ENCODE measurements at regions not wholly inside any gene's neighbourhood (a gene's known extent, or its start where the extent isn't known, plus 50 kb on each side); places are given as distances from the start of the nearest gene placed in this dataset.

DNA sequence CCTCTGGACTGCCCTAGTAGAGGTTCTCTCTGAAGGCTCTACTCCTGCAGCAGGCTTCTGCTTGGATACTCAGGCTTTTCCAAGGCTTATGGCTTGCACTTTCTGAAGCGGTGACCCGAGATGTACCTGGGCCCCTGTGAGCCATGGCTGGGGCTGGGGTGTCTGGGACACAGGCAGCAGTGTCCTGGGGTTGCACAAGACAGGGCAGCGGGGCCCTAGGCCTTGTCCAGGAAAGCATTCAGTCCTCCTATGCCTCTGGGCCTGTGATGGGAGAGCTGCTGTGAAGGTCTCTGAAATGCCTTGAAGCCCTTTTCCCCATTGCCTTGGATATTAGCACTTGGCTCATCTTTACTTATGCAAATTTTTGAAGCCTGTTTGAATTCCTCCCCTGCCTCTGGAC, 192.2 kb downstream of the YTHDC2 start:
- TF ChIP-seq, protein P1, sequence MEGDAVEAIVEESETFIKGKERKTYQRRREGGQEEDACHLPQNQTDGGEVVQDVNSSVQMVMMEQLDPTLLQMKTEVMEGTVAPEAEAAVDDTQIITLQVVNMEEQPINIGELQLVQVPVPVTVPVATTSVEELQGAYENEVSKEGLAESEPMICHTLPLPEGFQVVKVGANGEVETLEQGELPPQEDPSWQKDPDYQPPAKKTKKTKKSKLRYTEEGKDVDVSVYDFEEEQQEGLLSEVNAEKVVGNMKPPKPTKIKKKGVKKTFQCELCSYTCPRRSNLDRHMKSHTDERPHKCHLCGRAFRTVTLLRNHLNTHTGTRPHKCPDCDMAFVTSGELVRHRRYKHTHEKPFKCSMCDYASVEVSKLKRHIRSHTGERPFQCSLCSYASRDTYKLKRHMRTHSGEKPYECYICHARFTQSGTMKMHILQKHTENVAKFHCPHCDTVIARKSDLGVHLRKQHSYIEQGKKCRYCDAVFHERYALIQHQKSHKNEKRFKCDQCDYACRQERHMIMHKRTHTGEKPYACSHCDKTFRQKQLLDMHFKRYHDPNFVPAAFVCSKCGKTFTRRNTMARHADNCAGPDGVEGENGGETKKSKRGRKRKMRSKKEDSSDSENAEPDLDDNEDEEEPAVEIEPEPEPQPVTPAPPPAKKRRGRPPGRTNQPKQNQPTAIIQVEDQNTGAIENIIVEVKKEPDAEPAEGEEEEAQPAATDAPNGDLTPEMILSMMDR (IDR thresholded peaks at IDR 0.05) = no peak
- TF ChIP-seq POLR2A (IDR thresholded peaks at IDR 0.05) = no peak
